HG03097 (cell line): ENCODE measurements at regions not wholly inside any gene's neighbourhood (a gene's known extent, or its start where the extent isn't known, plus 50 kb on each side); places are given as distances from the start of the nearest gene placed in this dataset.
A peak's percentile ranks its signal among the peaks of the same experiment; 100 is the strongest.

Source experiments
- ATAC-seq: cut with Tn5 transposase; IDR thresholded peaks from one replicate; pipeline ENCODE4 v1.9.1; 2021; ENCODE audit not compliant: unreplicated experiment, low FRiP score

DNA sequence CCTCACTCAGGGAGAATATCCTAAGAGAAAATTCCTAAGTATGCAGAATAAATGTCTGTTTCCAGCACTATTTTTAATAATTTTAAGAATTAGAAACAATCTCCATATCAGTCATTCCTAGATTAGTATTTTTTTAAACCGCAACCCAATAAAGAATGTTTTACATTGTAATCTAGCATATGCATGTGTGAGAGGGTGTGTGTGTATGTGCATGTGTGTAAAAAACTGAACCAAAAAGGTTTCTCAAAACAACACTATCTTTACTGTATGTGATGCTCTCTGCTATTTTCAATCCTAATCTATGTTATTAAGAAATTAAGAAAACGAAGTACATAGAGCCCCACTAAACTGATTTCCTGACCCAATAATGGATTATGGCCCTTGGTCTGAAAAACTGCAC, 90.6 kb upstream of the AKIP1 start:
- no peak for ATAC-seq

DNA sequence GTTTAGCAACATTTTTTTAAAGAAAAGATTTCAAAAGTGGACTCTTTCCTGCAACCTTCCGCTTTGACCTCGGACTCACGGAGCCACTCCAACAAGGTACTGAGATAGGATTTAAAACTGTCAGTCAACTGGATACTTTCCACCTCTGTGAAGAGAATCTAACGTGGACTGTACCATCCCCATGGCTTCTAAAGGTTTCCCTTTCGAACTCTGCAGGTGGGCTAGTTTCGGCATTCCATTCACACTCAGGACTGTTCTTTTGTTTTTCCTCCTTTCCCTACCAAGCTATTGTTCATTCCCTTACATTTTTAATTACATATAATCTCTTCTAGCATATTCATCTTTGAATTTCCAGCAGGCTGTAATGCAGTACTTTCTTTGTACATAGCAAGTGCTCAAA, 88.5 kb upstream of the AKIP1 start:
- ATAC-seq = no peak

DNA sequence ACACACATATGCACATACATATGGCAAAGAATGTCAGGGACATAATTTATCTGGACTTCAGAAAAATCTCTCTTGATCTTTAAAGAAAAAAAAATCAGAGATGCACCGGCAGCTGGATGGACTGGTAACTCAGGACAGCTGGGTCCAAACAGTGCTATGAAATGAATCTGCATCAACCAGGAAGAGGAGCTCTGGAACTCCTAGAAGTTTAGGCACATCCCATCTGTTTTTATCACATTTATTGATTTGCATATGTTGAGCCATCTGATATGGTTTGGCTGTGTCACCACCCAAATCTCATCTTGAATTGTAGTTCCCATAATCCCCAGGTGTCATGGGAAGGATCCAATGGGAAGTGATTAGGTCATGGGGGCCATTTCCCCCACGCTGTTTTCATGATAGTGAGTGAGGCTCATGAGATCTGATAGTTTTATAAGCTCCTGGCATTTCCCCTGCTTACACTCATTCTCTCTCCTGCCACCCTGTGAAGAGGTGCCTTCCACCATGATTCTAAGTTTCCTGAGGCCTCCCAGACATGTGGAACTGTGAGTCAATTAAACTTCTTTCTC, 87.7 kb upstream of the AKIP1 start:
- ATAC-seq = no peak

- ATAC-seq = no peak
Observed at GRCh38 chr11:8826139-8826786, 84.7 kb upstream of the AKIP1 start.

GRCh38 chr11:8826901-8827560, 84.0 kb upstream of the AKIP1 start:
- ATAC-seq = no peak

- ATAC-seq = no peak
Observed at GRCh38 chr11:8828046-8828445, 82.9 kb upstream of the AKIP1 start.

DNA sequence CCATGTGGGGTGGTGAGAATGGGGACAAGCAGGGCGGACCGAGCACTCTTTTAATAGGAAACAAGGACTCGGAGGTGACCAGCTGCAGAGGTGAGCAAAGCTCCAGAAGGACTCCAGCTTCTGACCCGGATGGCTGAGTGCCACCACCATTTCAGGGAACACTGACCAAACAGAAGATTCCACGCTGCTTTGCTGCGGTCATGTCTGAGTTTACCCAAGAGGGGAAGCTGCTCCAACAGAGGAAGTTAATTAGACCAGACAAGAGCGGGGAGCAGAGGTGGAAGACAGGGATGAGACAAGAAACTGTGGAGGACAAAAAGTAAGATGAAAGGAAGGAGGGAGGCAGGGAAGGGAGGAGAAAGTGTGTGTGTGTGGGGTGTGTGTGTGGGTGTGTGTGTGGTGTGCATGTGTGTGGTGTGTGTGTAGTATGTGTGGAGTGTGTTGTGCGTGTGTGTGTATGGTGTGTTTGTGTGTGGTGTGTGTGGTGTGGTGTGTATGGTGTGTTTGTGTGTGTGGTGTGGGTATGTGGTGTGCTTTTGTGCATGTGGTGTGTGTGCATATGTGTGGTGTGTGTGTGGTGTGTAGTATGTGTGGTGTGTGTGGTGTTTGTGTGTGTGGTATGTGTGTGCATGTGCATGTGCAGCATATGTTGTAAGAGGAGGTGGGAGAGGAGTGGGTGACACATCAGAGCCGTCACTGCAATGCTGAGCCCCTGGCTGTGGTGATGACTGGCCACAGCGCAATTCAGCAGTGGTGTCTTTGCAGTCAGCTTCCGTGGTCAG, 82.2 kb upstream of the AKIP1 start:
- no peak for ATAC-seq

DNA sequence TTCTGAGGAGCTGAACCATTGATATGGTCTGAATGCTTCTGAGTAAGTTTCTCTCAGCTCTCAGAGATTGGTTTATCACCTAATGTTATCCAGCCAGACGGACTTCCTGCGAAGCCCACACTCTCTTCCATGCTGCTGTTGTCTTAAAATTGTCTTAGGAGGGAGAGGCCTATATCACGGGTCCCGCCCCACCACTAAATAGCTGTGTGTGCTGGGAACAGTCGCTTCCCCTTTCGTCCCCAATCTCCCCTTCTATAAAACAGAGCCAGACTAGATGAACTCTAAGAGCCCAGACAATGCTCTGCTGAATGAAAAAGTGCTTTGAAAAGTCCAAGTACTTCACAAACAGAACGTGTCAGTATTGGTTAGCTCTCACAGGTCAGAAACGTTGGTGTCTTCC, 81.4 kb upstream of the AKIP1 start:
- ATAC-seq = no peak

DNA sequence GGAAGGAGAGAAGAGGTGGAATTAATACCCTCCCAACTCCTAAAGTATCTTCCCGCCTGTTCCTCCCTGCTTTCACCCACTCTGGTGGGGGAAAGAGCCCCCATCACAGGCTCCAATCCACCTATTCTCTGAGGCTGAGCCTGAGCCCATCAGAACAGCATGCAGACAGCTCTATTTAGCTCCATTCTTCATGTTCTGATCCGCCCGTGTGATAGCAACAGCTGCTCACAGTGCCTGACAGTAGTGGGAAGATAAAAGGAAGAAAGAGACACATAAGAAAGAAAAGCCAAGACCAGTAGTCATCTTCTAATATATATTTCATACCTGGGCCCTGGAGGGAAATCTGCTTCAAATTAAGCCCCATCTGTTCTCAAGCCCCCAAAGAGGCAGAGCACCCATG, 80.3 kb upstream of the AKIP1 start:
- no peak for ATAC-seq

DNA sequence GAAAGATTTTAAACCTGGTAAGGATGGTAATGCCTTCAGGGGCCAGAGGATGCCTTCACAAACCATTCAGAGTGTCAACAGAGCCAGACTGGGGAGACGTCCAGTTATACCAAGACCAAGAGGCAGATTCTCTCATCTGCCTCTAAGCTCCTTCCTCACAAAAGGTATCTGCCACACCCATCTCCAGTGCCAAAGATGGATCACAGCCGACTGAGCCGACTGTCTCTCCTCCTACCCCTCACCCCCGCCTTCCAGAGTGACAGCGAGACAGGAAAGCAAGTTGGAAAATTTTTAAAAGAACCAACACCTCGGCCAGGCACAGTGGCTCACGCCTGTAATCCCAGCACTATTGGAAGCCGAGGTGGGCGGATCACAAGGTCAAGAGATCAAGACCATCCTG, 79.1 kb upstream of the AKIP1 start:
- ATAC-seq = no peak

- peak; percentile 76 for ATAC-seq
Observed at GRCh38 chr11:8832571-8833260, 78.3 kb upstream of the AKIP1 start.

DNA sequence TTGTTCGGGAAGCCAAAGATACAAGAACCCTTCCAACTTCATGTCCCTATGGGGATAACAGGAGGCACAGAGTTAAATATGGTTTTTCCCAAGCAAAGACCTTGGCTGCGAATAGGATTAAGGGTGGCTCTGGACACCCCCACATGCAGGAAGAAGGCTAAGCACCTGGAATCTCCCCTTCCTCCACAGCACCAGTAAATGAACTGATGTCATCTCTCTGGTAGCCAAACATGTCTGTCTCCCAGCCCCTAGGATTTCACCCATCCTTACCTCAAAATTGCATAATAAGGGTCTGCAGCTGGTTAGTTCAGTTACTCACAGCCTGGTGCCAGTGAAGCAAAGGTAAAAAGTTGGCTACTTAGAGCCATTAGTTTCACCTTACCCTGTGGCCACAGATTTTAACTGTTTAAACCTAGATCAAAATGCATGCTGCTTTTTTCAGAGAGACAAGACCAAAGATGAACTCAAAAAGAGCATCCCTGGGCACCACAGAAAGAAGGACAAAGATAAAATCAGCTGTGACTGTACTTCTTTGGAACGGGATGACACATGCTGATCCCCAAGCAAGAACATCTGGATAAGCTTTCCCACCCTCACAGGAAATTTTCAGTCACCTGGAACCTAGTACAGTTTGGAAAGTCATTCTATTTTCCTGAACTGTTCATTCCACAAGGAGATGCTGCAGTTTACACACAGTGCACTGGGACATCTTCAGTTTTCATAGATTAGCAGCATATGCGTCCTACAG, 77.2 kb upstream of the AKIP1 start:
- no peak for ATAC-seq

- ATAC-seq = no peak
Observed at GRCh38 chr11:8834379-8834778, 76.6 kb upstream of the AKIP1 start.

DNA sequence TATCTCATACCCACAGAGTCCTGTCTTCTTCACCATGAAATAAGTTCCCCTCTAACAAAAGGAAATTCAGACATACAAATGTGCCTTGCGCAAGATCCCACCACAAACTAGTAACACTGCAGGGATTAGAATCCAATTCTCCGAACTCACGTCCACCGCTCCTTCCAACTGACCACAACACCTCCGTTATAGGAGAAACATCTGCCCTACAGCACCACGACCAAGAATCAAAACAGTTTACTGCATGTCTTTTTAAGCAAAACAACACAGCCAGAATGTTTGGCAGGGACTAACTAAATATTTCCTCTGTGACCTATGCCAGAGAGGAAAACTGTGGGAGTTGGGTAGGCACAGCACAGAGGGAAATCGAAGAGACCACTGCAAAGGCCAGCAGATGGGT, 72.7 kb upstream of the AKIP1 start:
- ATAC-seq = no peak

- no peak for ATAC-seq
Observed at GRCh38 chr11:8839306-8839956, 71.6 kb upstream of the AKIP1 start.

DNA sequence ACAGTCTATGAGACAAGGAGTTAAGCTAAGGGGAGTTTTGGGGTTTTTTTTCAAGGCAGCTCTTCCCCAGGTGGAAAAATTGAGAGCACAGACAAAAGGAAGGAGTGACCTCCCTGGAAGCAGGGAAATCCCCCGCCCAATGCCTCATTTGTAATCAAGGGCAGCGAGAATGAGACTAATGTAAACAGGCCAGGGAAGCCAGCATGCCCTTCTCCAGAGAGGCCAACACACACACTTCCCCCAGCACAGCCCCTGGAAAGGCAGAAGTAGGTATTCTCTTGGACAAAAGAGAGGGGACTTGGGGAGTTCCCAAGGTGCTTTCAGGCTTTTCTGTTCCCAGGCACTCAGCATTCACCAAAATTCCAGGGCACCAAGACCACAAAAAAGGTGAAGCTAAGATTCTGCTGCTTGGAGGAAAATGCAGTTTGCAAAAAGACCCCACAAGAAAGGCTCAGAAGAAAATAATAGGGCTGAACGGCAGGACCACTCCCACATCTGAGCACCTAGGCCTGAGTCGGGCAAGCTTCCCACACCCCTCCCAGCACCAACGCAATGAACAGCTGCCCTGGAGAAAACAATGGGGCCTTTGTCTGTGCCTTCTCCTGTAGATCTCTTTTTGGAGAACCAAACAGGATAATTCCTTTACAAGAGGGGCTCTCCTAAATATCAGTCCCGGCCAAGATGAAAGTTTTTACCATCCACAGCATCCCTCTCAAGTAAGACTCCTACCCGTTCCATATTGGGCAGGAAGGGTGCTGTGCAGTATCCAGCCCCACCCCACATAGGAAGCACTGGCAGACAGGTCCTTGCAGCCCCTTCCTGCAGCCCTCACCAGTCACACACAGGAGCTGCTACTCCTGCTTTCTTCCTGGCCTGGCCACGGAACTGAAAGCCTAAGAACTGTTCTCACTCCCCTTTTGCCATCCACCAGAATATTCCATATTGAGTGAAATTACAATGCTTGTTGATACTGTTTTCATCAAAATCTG, 70.7 kb upstream of the AKIP1 start:
- ATAC-seq = no peak

DNA sequence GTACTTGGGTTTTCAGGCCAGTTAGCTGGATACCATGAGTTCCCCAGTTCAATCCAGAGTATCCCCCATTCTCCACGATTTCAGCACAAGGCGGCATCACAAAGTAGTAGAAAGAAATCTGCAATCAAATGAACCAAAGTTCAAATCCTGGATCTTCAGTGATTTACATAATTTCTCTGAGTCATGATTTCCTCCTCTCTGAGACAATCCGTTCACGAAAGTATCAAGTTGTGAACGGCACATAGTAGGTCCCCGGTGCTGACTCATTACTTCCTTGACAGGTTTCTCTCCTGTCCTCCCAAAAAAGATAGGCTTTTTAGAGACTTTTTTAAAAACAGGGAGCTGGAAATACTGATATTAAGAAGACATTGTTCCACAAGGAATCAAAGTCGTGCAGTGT, 69.1 kb upstream of the AKIP1 start:
- no peak for ATAC-seq

- ATAC-seq = no peak
Observed at GRCh38 chr11:8858808-8859207, 52.2 kb upstream of the AKIP1 start.
